SK-N-SH (cell line): ENCODE measurements at regions not wholly inside any gene's neighbourhood (a gene's known extent, or its start where the extent isn't known, plus 50 kb on each side); places are given as distances from the start of the nearest gene placed in this dataset.

Experiments
- CTCF ChIA-PET: fragments of 300-600, 350-600 bp; formaldehyde crosslinking; extraction: SDS; loops from one replicate; lab custom pipeline; 2021; lab: Yijun Ruan, JAX
- POLR2A ChIA-PET: fragments of 350-600 bp; sonication (Branson Sonifier 250); formaldehyde crosslinking; extraction: SDS; loops from one replicate; lab custom pipeline; 2020; ENCODE audit warnings: antibody characterized with exemption, inconsistent platforms; lab: Yijun Ruan, JAX
- DNase-seq: peaks from one replicate; pipeline ENCODE4 v3.0.0; 2012
- H2AFZ ChIP-seq: fragments of 200-600 bp; sonication (generic); 2 replicates; pipeline ENCODE4 v1.8.1; 2016; ENCODE audit warnings: antibody characterized with exemption, mild to moderate bottlenecking, low read depth
- H3F3A ChIP-seq: fragments of 200-600 bp; sonication (generic); replicated peaks from 2 replicates; pipeline ENCODE3; 2016; ENCODE audit warnings: antibody characterized with exemption, mild to moderate bottlenecking; ENCODE audit not compliant: insufficient read depth
- H3K27ac ChIP-seq, 2 experiments: fragments of 200-500 bp in 1 of 2; fragments of 200-600 bp in 1 of 2; sonication (Bioruptor generic) in 1 of 2; sonication (generic), shearing (Covaris generic) in 1 of 2; 2 replicates each; pipeline versions ENCODE4 v1.5.1 to v1.6.1; 2014 to 2016; ENCODE audit warnings: low read depth in 2 of 2, inconsistent platforms in 1 of 2, low read length in 1 of 2, mild to moderate bottlenecking in 1 of 2, mixed read lengths in 1 of 2
- H3K27me3 ChIP-seq: fragments of 200-600 bp; sonication (generic), shearing (Covaris generic); 2 replicates; pipeline ENCODE4 v1.6.1; 2016; ENCODE audit warnings: mixed run types; ENCODE audit not compliant: insufficient read depth
- H3K36me3 ChIP-seq, 2 experiments: fragments of 200-500 bp in 1 of 2; fragments of 200-600 bp in 1 of 2; sonication (Bioruptor generic) in 1 of 2; sonication (generic) in 1 of 2; replicated peaks in 1 of 2; 2 replicates each; pipeline versions ENCODE3 to v1.5.1; 2014 to 2016; ENCODE audit warnings: low read length in 1 of 2, mild to moderate bottlenecking in 1 of 2; ENCODE audit not compliant: insufficient read depth in 2 of 2, control insufficient read depth in 1 of 2
- H3K4me1 ChIP-seq, 2 experiments: fragments of 200-500 bp in 1 of 2; fragments of 200-600 bp in 1 of 2; sonication (Bioruptor generic) in 1 of 2; sonication (generic), shearing (Covaris generic) in 1 of 2; 2 replicates each; pipeline versions ENCODE4 v1.5.1 to v1.6.1; 2014 to 2016; ENCODE audit warnings: low read depth in 1 of 2, low read length in 1 of 2, mixed run types in 1 of 2; ENCODE audit not compliant: insufficient read depth in 2 of 2, control insufficient read depth in 1 of 2
- H3K4me2 ChIP-seq: fragments of 200-600 bp; sonication (generic), shearing (Covaris generic); 2 replicates; pipeline ENCODE4 v1.6.1; 2017; ENCODE audit warnings: mixed run types
- H3K4me3 ChIP-seq, 2 experiments: fragments of 200-500 bp in 1 of 2; fragments of 200-600 bp in 1 of 2; sonication (Bioruptor generic) in 1 of 2; sonication (generic), shearing (Covaris generic) in 1 of 2; 2 replicates each; pipeline versions ENCODE4 v1.5.1 to v1.8.1; 2014 to 2016; ENCODE audit warnings: low read depth in 2 of 2, inconsistent platforms in 1 of 2, low read length in 1 of 2, mild to moderate bottlenecking in 1 of 2, mixed read lengths in 1 of 2, moderate library complexity in 1 of 2
- H3K79me2 ChIP-seq: fragments of 200-600 bp; sonication (generic); 2 replicates; pipeline ENCODE4 v1.8.1; 2017; ENCODE audit warnings: mild to moderate bottlenecking; ENCODE audit not compliant: insufficient read depth
- H3K9ac ChIP-seq: fragments of 200-600 bp; sonication (generic); 2 replicates; pipeline ENCODE4 v1.6.1; 2017; ENCODE audit warnings: mixed run types
- H3K9me2 ChIP-seq: fragments of 200-600 bp; sonication (generic); 2 replicates; pipeline ENCODE4 v1.6.1; 2017; ENCODE audit warnings: mixed run types
- H3K9me3 ChIP-seq: fragments of 200-600 bp; sonication (generic); 2 replicates; pipeline ENCODE4 v1.6.1; 2017; ENCODE audit warnings: mixed run types, mild to moderate bottlenecking, moderate library complexity
- H4K20me1 ChIP-seq: fragments of 200-600 bp; sonication (generic); 2 replicates; pipeline ENCODE4 v1.6.1; 2017; ENCODE audit warnings: mild to moderate bottlenecking, mixed run types; ENCODE audit not compliant: insufficient read depth
- EP300 ChIP-seq, 2 experiments: IDR thresholded peaks; 2 replicates each; pipeline versions ENCODE4 v1.4.0 to v1.6.1; 2012; ENCODE audit warnings: borderline replicate concordance in 1 of 2, low read depth in 1 of 2, low read length in 1 of 2
- FOSL2 ChIP-seq: IDR thresholded peaks from 2 replicates; pipeline ENCODE4 v1.4.0; 2012; ENCODE audit warnings: low read depth, mild to moderate bottlenecking, moderate library complexity, borderline replicate concordance
- FOXM1 ChIP-seq: IDR thresholded peaks from 2 replicates; pipeline ENCODE4 v1.4.0; 2012; ENCODE audit warnings: low read depth, mild to moderate bottlenecking
- GATA2 ChIP-seq: sonication (generic); formaldehyde crosslinking; IDR thresholded peaks from 2 replicates; pipeline ENCODE4 v1.5.0; 2020; ENCODE audit warnings: mild to moderate bottlenecking, missing genetic modification reagents
- NFIC ChIP-seq: IDR thresholded peaks from 2 replicates; pipeline ENCODE4 v1.4.0; 2012; ENCODE audit warnings: borderline replicate concordance
- NRF1 ChIP-seq: IDR thresholded peaks from 2 replicates; pipeline ENCODE4 v1.6.1; 2012; ENCODE audit warnings: low read depth, mild to moderate bottlenecking, low read length
- POLR2AphosphoS5 ChIP-seq: IDR thresholded peaks from 2 replicates; pipeline ENCODE4 v1.6.1; 2012; ENCODE audit warnings: low read depth, low read length
- RCOR1 ChIP-seq: fragments of 150-350 bp; IDR thresholded peaks from 2 replicates; pipeline ENCODE4 v1.6.1; 2017; ENCODE audit warnings: antibody characterized with exemption, low read length
- RFX5 ChIP-seq: IDR thresholded peaks from 2 replicates; pipeline ENCODE4 v1.6.1; 2012; ENCODE audit warnings: mild to moderate bottlenecking, improper control_type of control experiment, low read length
- SIN3A ChIP-seq: IDR thresholded peaks from 2 replicates; pipeline ENCODE4 v1.6.1; 2012; ENCODE audit warnings: low read depth, mild to moderate bottlenecking, low read length, moderate library complexity, borderline replicate concordance
- SMC3 ChIP-seq: IDR thresholded peaks from 2 replicates; pipeline ENCODE4 v1.6.1; 2012; ENCODE audit warnings: low read depth, low read length, improper control_type of control experiment
- TAF1 ChIP-seq: IDR thresholded peaks from 2 replicates; pipeline ENCODE4 v1.6.1; 2012; ENCODE audit warnings: low read depth, mild to moderate bottlenecking, low read length, moderate library complexity, borderline replicate concordance
- TEAD4 ChIP-seq: IDR thresholded peaks from 2 replicates; pipeline ENCODE4 v1.4.0; 2012; ENCODE audit warnings: mild to moderate bottlenecking, borderline replicate concordance; ENCODE audit not compliant: insufficient read depth
- TF ChIP-seq, protein P1 (sequence below): fragments of 150-350 bp; IDR thresholded peaks from 2 replicates; pipeline ENCODE4 v1.6.1; 2017; ENCODE audit warnings: antibody characterized with exemption, low read length, low read depth, borderline replicate concordance
- TF ChIP-seq, protein P2 (sequence below): IDR thresholded peaks from 2 replicates; pipeline ENCODE4 v1.4.0; 2012; ENCODE audit warnings: low read depth
- TF ChIP-seq, protein P3 (sequence below): IDR thresholded peaks from 2 replicates; pipeline ENCODE4 v1.4.0; 2012; ENCODE audit warnings: low read depth, borderline replicate concordance
- TF ChIP-seq, protein P4 (sequence below): IDR thresholded peaks from 2 replicates; pipeline ENCODE4; 2012
- TF ChIP-seq, protein P5 (sequence below): fragments of 200-600 bp; sonication (generic); IDR thresholded peaks from 2 replicates; pipeline ENCODE4 v1.6.1; 2017; ENCODE audit warnings: antibody characterized with exemption, mild to moderate bottlenecking, moderate library complexity
- TF ChIP-seq, protein P6 (sequence below): IDR thresholded peaks from 2 replicates; pipeline ENCODE4 v1.6.1; 2012; ENCODE audit warnings: mild to moderate bottlenecking, low read depth, low read length, moderate library complexity

DNA sequence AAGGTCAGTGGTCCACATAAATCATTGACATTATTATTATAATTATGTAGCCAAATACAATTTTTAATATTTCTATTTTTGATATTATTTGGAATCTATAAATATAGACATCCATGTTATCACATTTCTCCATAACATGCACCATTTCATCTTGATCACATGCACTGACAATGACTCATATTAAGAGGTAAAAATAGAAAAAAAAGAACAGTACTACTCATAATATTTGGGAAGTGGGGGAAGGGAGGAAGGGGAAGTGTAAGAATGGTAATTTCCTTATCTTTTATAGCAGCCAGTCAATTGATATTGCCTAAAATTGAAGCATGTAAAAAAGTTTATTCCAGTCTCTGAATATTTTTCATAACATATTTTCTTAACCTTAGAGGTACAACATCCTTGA, 72.3 kb downstream of the ADM start:
- DNase-seq: no peak
- H3K27ac ChIP-seq: no peak overlapping the region
- H3K4me1 ChIP-seq: peaks cover 22 to 30% of the 10 kb centered on the region in 2 experiments
- no peak overlapping the region for H3K9ac ChIP-seq
- H3K79me2 ChIP-seq: no peaks in the 10 kb centered on the region
- H3K4me2 ChIP-seq: no peak overlapping the region
- H3K9me3 ChIP-seq: no peaks in the 10 kb centered on the region
- CTCF ChIA-PET: interaction anchor here (1.2 kb wide), 1 partner anchor 11 kb away, joined by 4 read pairs; no protein-coding TSS in a partner anchor
- H3K36me3 ChIP-seq: no peaks in the 10 kb centered on the region
- no peak overlapping the region for H2AFZ ChIP-seq
- H4K20me1 ChIP-seq: no peaks in the 10 kb centered on the region
- TF ChIP-seq TEAD4 (no peak), SMC3 (no peak), TAF1 (no peak), SIN3A (no peak), FOSL2 (no peak), NRF1 (no peak), NFIC (no peak), EP300 (IDR thresholded peaks at IDR 0.05; ENCODE audit: borderline replicate concordance in 1 of 2, low read depth in 1 of 2, low read length in 1 of 2) (no peak), GATA2 (no peak), RFX5 (no peak), POLR2AphosphoS5 (no peak), RCOR1 (no peak), FOXM1 (no peak)
- TF ChIP-seq, protein P1, sequence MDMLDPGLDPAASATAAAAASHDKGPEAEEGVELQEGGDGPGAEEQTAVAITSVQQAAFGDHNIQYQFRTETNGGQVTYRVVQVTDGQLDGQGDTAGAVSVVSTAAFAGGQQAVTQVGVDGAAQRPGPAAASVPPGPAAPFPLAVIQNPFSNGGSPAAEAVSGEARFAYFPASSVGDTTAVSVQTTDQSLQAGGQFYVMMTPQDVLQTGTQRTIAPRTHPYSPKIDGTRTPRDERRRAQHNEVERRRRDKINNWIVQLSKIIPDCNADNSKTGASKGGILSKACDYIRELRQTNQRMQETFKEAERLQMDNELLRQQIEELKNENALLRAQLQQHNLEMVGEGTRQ: no peak
- TF ChIP-seq, protein P2, sequence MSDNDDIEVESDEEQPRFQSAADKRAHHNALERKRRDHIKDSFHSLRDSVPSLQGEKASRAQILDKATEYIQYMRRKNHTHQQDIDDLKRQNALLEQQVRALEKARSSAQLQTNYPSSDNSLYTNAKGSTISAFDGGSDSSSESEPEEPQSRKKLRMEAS: no peak
- TF ChIP-seq, protein P3, sequence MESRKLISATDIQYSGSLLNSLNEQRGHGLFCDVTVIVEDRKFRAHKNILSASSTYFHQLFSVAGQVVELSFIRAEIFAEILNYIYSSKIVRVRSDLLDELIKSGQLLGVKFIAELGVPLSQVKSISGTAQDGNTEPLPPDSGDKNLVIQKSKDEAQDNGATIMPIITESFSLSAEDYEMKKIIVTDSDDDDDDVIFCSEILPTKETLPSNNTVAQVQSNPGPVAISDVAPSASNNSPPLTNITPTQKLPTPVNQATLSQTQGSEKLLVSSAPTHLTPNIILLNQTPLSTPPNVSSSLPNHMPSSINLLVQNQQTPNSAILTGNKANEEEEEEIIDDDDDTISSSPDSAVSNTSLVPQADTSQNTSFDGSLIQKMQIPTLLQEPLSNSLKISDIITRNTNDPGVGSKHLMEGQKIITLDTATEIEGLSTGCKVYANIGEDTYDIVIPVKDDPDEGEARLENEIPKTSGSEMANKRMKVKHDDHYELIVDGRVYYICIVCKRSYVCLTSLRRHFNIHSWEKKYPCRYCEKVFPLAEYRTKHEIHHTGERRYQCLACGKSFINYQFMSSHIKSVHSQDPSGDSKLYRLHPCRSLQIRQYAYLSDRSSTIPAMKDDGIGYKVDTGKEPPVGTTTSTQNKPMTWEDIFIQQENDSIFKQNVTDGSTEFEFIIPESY: no peak
- TF ChIP-seq, protein P4, sequence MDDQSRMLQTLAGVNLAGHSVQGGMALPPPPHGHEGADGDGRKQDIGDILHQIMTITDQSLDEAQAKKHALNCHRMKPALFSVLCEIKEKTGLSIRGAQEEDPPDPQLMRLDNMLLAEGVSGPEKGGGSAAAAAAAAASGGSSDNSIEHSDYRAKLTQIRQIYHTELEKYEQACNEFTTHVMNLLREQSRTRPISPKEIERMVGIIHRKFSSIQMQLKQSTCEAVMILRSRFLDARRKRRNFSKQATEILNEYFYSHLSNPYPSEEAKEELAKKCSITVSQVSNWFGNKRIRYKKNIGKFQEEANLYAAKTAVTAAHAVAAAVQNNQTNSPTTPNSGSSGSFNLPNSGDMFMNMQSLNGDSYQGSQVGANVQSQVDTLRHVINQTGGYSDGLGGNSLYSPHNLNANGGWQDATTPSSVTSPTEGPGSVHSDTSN: no peak
- TF ChIP-seq, protein P5, sequence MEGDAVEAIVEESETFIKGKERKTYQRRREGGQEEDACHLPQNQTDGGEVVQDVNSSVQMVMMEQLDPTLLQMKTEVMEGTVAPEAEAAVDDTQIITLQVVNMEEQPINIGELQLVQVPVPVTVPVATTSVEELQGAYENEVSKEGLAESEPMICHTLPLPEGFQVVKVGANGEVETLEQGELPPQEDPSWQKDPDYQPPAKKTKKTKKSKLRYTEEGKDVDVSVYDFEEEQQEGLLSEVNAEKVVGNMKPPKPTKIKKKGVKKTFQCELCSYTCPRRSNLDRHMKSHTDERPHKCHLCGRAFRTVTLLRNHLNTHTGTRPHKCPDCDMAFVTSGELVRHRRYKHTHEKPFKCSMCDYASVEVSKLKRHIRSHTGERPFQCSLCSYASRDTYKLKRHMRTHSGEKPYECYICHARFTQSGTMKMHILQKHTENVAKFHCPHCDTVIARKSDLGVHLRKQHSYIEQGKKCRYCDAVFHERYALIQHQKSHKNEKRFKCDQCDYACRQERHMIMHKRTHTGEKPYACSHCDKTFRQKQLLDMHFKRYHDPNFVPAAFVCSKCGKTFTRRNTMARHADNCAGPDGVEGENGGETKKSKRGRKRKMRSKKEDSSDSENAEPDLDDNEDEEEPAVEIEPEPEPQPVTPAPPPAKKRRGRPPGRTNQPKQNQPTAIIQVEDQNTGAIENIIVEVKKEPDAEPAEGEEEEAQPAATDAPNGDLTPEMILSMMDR: no peak
- TF ChIP-seq, protein P6, sequence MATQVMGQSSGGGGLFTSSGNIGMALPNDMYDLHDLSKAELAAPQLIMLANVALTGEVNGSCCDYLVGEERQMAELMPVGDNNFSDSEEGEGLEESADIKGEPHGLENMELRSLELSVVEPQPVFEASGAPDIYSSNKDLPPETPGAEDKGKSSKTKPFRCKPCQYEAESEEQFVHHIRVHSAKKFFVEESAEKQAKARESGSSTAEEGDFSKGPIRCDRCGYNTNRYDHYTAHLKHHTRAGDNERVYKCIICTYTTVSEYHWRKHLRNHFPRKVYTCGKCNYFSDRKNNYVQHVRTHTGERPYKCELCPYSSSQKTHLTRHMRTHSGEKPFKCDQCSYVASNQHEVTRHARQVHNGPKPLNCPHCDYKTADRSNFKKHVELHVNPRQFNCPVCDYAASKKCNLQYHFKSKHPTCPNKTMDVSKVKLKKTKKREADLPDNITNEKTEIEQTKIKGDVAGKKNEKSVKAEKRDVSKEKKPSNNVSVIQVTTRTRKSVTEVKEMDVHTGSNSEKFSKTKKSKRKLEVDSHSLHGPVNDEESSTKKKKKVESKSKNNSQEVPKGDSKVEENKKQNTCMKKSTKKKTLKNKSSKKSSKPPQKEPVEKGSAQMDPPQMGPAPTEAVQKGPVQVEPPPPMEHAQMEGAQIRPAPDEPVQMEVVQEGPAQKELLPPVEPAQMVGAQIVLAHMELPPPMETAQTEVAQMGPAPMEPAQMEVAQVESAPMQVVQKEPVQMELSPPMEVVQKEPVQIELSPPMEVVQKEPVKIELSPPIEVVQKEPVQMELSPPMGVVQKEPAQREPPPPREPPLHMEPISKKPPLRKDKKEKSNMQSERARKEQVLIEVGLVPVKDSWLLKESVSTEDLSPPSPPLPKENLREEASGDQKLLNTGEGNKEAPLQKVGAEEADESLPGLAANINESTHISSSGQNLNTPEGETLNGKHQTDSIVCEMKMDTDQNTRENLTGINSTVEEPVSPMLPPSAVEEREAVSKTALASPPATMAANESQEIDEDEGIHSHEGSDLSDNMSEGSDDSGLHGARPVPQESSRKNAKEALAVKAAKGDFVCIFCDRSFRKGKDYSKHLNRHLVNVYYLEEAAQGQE: no peak
- TF ChIP-seq, all 33 proteins: peak for 0
- no peaks in the 10 kb centered on the region for H3K27me3 ChIP-seq
- H3K4me3 ChIP-seq: no peak overlapping the region
- H3F3A ChIP-seq: peaks cover 23% of the 10 kb centered on the region
- H3K9me2 ChIP-seq: no peaks in the 10 kb centered on the region
- POLR2A ChIA-PET: no interaction called here
